GM13976 (cell line): ENCODE measurements at regions not wholly inside any gene's neighbourhood (a gene's known extent, or its start where the extent isn't known, plus 50 kb on each side); places are given as distances from the start of the nearest gene placed in this dataset.
"Not testable (repeated sequence)": the region's sequence is repeated elsewhere in the genome, so short reads cannot be mapped to it uniquely, and the experiment has no call there.

Source experiments
- DNase-seq: peaks from one replicate; pipeline ENCODE4 v3.0.0; 2012; ENCODE audit warnings: low spot score
- in situ Hi-C: fragments of 300-500 bp; cut with MboI; formaldehyde crosslinking; loops from one replicate; pipeline ENCODE4 v1.12.0; 2022; ENCODE audit warnings: low sequenced_read_pairs, mixed read lengths, inconsistent platforms; ENCODE audit not compliant: unreplicated experiment
- TF ChIP-seq, protein P1 (sequence below): IDR thresholded peaks from 2 replicates; pipeline ENCODE4 v1.5.1; 2012; ENCODE audit warnings: borderline replicate concordance, mild to moderate bottlenecking; ENCODE audit not compliant: insufficient read depth; ENCODE audit errors: extremely low read depth, missing control alignments, control extremely low read depth

DNA sequence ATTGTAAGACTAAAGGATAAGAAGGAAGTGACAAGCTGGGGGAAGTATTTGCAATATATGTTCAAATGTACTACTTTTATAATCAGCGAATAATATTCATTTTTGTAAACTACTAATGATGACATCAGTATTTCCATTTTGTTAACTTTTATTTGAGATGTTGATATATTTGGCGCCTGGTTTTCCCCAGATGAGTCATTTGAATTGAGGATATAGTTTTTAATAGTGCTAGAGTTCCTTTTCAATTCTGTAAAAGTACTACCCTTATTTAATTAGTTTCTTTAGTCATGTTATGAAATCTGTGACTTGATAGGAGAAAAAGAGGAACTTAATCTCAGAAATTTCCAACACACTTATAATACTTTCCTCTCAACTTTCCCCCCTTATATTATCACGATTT is 495.3 kb downstream of the IRS1 start:
- TF ChIP-seq, protein P1, sequence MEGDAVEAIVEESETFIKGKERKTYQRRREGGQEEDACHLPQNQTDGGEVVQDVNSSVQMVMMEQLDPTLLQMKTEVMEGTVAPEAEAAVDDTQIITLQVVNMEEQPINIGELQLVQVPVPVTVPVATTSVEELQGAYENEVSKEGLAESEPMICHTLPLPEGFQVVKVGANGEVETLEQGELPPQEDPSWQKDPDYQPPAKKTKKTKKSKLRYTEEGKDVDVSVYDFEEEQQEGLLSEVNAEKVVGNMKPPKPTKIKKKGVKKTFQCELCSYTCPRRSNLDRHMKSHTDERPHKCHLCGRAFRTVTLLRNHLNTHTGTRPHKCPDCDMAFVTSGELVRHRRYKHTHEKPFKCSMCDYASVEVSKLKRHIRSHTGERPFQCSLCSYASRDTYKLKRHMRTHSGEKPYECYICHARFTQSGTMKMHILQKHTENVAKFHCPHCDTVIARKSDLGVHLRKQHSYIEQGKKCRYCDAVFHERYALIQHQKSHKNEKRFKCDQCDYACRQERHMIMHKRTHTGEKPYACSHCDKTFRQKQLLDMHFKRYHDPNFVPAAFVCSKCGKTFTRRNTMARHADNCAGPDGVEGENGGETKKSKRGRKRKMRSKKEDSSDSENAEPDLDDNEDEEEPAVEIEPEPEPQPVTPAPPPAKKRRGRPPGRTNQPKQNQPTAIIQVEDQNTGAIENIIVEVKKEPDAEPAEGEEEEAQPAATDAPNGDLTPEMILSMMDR = no peak
- in situ Hi-C loops = no loop called here
- no peak for DNase-seq

DNA sequence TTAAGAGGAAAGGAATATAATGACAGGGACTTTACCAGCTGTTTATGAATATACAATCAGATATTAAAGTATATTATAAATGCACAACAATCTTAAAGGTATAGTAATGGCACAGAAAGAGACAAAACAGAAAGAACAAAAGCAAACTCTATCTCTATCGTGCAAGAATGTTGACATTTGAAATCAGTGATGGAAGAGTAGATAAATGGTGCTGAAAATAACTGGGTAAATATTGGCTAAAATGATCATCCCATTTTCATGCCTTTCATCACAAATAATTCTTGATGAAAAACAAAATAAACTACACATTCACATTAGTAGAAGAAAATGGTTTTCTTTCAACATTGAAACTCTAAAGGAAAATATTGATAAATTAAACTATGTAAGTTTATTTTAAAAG is 495.9 kb downstream of the IRS1 start:
- TF ChIP-seq, protein P1 = no peak
- in situ Hi-C loops = no loop called here
- no peak for DNase-seq

DNA sequence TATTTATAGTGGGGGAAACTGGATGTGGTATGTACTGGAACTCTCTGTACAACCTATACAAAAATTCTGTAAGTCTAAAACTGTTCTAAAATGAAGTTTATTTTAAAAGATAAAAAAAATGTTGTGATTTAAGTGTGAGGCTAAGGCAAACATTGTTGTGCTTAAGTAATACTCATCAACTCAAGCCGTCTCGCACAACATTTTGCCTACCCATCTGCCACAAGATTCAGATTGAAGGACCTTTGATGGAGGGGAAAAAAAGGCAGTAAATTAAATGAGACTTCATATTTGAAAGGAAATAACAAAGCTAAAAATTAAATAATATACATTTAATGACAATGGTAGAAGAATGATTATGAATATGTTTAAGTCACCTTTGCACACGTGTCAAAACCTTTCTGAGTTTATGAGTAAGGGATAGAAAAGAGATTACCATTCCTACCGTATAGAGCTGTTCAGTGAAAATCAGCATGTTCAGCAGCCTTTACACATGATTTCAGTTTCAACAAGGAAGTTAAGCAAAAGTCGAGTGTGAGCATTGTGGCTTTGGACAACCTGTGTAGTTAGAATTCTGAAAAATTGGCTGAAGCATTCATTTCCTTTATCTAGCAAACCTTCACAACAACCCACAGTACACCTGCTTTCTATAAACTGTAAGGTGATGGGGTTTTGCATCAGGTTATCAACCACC is 499.3 kb downstream of the IRS1 start:
- no peak for DNase-seq
- in situ Hi-C loops = no loop called here
- TF ChIP-seq, protein P1 = no peak

DNA sequence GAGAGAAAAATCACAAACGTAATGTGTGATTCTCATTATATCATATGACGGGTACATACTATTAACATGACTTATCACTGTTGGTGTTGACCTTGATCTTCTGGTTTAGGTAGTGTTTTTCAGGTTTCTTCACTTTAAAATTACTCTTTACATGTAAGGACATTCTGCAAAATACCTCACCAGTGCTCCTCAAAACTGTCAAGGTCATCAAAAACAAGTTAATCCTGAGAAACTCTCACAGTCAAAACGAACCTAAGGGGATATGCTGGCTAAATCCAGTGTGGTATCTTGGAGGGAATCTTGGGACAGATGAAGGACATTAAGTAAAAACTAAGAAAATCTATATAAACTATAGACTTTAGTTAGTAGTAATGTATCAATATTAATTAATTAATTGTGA is 499.8 kb downstream of the IRS1 start:
- in situ Hi-C loops = no loop called here
- no peak for DNase-seq
- TF ChIP-seq, protein P1 = no peak

DNA sequence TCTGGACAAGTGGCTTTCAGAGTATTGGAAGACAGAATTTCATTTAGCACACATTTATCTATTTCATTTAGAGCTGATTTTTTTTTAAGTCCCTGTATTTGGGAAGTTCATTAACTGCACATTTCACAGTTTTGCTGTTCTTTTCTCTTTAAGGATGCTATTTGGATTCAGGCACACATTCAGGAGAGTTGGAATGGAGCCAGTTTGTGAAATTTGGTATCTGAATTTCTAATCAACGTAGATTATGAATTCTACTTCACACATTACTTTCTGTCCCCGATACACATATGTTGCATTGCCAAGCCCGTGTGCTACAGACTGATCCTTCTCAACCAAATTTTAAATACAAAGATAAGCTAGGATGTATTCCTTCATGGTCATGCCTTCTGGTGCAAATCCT is 503.9 kb downstream of the IRS1 start:
- in situ Hi-C loops = no loop called here
- DNase-seq = no peak
- TF ChIP-seq, protein P1 = no peak

DNA sequence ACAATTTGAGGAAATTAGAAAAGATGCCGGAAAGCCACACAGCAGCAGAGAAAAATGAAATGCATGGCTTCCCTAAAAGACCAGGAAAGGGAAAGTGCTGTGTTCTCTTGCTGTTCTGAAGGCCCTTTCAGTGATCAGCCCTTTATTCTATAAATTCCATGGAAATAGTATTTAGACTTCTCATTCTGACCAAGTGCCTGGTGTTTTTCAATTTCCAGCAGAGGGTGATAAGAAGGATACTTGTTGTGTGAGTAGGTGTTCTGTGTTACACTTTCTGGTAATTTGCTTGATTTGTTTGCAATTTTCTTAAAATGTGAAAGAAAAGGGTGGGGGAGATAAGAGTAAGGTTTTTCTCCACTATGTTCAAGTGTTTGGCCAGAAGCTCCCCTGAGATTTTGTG is 504.5 kb downstream of the IRS1 start:
- TF ChIP-seq, protein P1 = no peak
- no peak for DNase-seq
- in situ Hi-C loops = no loop called here

DNA sequence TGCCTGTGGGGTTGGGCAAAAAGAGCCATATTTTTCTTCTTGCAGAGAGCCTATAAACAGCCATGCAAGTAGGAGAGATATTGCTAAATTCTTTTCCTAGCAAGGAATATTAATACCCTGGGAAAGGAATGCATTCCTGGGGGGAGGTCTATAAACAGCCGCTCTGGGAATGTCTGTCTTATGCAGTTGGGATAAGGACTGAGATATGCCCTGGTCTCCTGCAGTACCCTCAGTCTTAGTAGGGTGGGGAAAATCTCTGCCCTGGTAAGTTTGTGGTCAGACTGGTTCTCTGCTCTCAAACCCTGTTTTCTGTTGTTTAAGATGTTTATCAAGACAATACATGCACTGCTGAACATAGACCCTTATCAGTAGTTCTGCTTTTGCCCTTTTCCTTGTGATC is 508.3 kb downstream of the IRS1 start:
- DNase-seq, in situ Hi-C loops: not testable (repeated sequence)
